LNCaP clone FGC (cell line): ENCODE measurements at regions not wholly inside any gene's neighbourhood (a gene's known extent, or its start where the extent isn't known, plus 50 kb on each side); places are given as distances from the start of the nearest gene placed in this dataset.

Source experiments
- DNase-seq: peaks from one replicate; pipeline ENCODE4 v3.0.0-alpha.2; 2011; ENCODE audit warnings: low read depth
- H3K4me3 ChIP-seq: 2 replicates; pipeline ENCODE4 v1.5.1; 2011; ENCODE audit warnings: mild to moderate bottlenecking, low read depth, low read length, control low read depth
- TF ChIP-seq, protein P1 (sequence below): IDR thresholded peaks from 2 replicates; pipeline ENCODE4 v1.5.1; 2012; ENCODE audit warnings: mild to moderate bottlenecking; ENCODE audit not compliant: control insufficient read depth, insufficient read depth; ENCODE audit errors: extremely low read depth

- no peak overlapping the region for H3K4me3 ChIP-seq
- no peak for DNase-seq
These were observed 331.5 kb upstream of the RARB start for GRCh38 chr3:25096536-25096935.

DNA sequence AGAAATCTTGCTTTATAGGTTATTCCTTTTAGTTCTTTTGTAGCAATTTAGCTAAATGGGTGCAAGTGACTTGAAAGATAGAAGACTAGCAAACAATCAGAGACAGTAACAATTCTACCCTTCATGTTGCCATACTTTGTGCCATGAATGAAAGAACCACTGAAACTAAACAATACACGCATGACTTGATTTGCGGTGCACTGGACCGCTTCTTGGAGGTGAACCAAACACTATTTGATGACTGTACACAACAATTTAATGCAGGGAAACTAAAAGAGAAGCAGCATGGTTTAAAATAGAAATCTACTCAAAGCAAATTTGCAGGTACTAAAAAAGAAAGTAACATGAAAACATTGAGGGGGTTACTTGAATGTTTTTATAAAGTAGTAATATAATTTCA is 331.0 kb upstream of the RARB start:
- TF ChIP-seq, protein P1, sequence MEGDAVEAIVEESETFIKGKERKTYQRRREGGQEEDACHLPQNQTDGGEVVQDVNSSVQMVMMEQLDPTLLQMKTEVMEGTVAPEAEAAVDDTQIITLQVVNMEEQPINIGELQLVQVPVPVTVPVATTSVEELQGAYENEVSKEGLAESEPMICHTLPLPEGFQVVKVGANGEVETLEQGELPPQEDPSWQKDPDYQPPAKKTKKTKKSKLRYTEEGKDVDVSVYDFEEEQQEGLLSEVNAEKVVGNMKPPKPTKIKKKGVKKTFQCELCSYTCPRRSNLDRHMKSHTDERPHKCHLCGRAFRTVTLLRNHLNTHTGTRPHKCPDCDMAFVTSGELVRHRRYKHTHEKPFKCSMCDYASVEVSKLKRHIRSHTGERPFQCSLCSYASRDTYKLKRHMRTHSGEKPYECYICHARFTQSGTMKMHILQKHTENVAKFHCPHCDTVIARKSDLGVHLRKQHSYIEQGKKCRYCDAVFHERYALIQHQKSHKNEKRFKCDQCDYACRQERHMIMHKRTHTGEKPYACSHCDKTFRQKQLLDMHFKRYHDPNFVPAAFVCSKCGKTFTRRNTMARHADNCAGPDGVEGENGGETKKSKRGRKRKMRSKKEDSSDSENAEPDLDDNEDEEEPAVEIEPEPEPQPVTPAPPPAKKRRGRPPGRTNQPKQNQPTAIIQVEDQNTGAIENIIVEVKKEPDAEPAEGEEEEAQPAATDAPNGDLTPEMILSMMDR: no peak

More at GRCh38 chr3:25096536-25096935, 331.5 kb upstream of the RARB start:
- TF ChIP-seq, protein P1: no peak

GRCh38 chr3:25099666-25100065 is 328.4 kb upstream of the RARB start:
- TF ChIP-seq, protein P1: no peak
- no peak for DNase-seq

More for the DNA sequence above, 331.0 kb upstream of the RARB start:
- H3K4me3 ChIP-seq: no peak overlapping the region
- no peak for DNase-seq

GRCh38 chr3:25103391-25103790 is 324.7 kb upstream of the RARB start:
- no peak overlapping the region for H3K4me3 ChIP-seq
- DNase-seq: no peak
- TF ChIP-seq, protein P1: no peak

More at GRCh38 chr3:25099666-25100065, 328.4 kb upstream of the RARB start:
- no peak overlapping the region for H3K4me3 ChIP-seq

- H3K4me3 ChIP-seq: no peak overlapping the region
- TF ChIP-seq, protein P1: no peak
- no peak for DNase-seq
These were observed 320.0 kb upstream of the RARB start for GRCh38 chr3:25107918-25108617.

DNA sequence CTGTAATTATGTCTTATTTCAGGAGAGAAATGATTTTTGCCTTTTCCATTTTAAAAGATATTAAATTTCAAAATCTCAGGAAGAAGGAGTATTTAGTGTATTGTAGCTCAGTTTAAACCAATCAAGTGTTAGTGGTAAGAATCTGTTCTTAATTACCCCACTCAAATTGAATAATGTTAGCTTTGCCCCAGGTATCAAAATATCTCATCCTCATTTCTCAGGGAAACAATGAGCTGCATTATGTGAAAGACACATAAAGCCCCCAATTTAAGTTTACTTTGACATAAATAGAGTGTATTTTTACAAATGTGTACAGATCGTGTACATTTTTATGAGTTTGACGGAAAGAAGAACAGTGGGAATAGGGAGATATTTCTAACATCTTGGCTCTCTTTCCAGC is 317.4 kb upstream of the RARB start:
- TF ChIP-seq, protein P1: no peak
- no peak for DNase-seq
- no peak overlapping the region for H3K4me3 ChIP-seq

DNA sequence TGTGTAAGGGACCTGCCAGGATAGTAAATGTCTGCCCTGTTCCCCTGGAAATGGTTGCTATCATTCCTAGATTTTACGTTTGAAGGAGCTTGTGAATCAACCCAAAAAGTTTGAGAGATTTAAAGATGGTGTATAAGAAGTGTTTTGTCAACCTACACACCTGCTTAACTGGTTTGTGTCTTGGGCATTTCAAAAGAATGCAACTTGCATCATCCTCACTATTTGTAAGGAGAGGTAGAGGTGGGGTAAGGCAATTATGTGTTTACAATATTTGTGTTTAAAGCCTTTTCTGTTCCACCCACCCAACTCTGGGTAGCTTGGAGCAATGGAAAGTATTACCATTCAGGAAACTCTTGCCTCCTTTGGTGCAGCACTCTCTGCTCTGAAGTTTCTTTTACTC is 314.2 kb upstream of the RARB start:
- TF ChIP-seq, protein P1: no peak
- H3K4me3 ChIP-seq: no peak overlapping the region
- DNase-seq: no peak
